OCI-LY7 (cell line): ENCODE measurements at regions not wholly inside any gene's neighbourhood (a gene's known extent, or its start where the extent isn't known, plus 50 kb on each side); places are given as distances from the start of the nearest gene placed in this dataset.

Source experiments
- CTCF ChIP-seq: fragments of 200-600 bp; sonication (generic); conservative IDR thresholded peaks from 2 replicates; pipeline ENCODE4 v1.5.1; 2014; ENCODE audit warnings: mild to moderate bottlenecking, antibody characterized with exemption, low read length, moderate library complexity, mixed read lengths
- EZH2phosphoT487 ChIP-seq: fragments of 200-600 bp; sonication (generic); IDR thresholded peaks from 2 replicates; pipeline ENCODE4 v1.6.1; 2018; ENCODE audit warnings: low read depth, borderline replicate concordance, mild to moderate bottlenecking, mixed run types, antibody characterized with exemption, low read length, moderate library complexity, mixed read lengths

- TF ChIP-seq CTCF (no peak), EZH2phosphoT487 (no peak)
Measured at GRCh38 chr12:67519484-67520433, 128.8 kb upstream of the DYRK2 start.
